KMS-11 (cell line): ENCODE measurements at regions not wholly inside any gene's neighbourhood (a gene's known extent, or its start where the extent isn't known, plus 50 kb on each side); places are given as distances from the start of the nearest gene placed in this dataset.
A peak's percentile ranks its signal among the peaks of the same experiment; 100 is the strongest.

ENCODE experiments used
- H2AFZ ChIP-seq: fragments of 200-600 bp; sonication (generic); 2 replicates; pipeline ENCODE4 v1.6.1; 2016; ENCODE audit warnings: antibody characterized with exemption, mixed run types, low read depth
- H3K27ac ChIP-seq: fragments of 200-600 bp; sonication (generic); 2 replicates; pipeline ENCODE4 v1.6.1; 2016; ENCODE audit warnings: mild to moderate bottlenecking, mixed run types
- H3K27me3 ChIP-seq: fragments of 200-600 bp; sonication (generic); 2 replicates; pipeline ENCODE4 v1.6.1; 2017; ENCODE audit warnings: mild to moderate bottlenecking, low read depth, mixed run types, moderate library complexity; ENCODE audit not compliant: insufficient read depth
- H3K36me3 ChIP-seq: fragments of 200-600 bp; sonication (generic); 2 replicates; pipeline ENCODE4 v1.6.1; 2017; ENCODE audit warnings: mild to moderate bottlenecking, mixed run types; ENCODE audit not compliant: insufficient read depth
- H3K4me1 ChIP-seq: fragments of 200-600 bp; sonication (generic); 2 replicates; pipeline ENCODE4 v1.6.1; 2016; ENCODE audit warnings: mild to moderate bottlenecking, low read depth, mixed run types; ENCODE audit not compliant: poor library complexity, severe bottlenecking
- H3K4me2 ChIP-seq: fragments of 200-600 bp; sonication (generic); 2 replicates; pipeline ENCODE4 v1.7.0; 2016; ENCODE audit warnings: mild to moderate bottlenecking, mixed run types
- H3K4me3 ChIP-seq: fragments of 200-600 bp; sonication (generic); IDR thresholded peaks from 2 replicates; pipeline ENCODE4 v1.6.1; 2017; ENCODE audit warnings: low read depth, low read length, mixed read lengths; ENCODE audit not compliant: insufficient read depth
- H3K79me2 ChIP-seq: fragments of 200-600 bp; sonication (generic); 2 replicates; pipeline ENCODE4 v1.6.1; 2016; ENCODE audit warnings: low read depth, mixed run types; ENCODE audit not compliant: insufficient read depth
- H3K9ac ChIP-seq: fragments of 200-600 bp; sonication (generic); 2 replicates; pipeline ENCODE4 v1.6.1; 2016; ENCODE audit warnings: mild to moderate bottlenecking, mixed run types
- H4K20me1 ChIP-seq: fragments of 200-600 bp; sonication (generic); 2 replicates; pipeline ENCODE4 v1.6.1; 2016; ENCODE audit warnings: mild to moderate bottlenecking, mixed run types; ENCODE audit not compliant: insufficient read depth
- CTCF ChIP-seq: fragments of 200-600 bp; sonication (generic); conservative IDR thresholded peaks from 2 replicates; pipeline ENCODE4 v1.6.1; 2017; ENCODE audit warnings: low read depth, mild to moderate bottlenecking, antibody characterized with exemption, low read length, moderate library complexity, mixed read lengths

- no peaks in the 10 kb centered on the region for H3K36me3 ChIP-seq
- no peak overlapping the region for H3K9ac ChIP-seq
- H4K20me1 ChIP-seq, result no peaks in the 10 kb centered on the region
- no peak overlapping the region for H3K4me3 ChIP-seq
- no peaks in the 10 kb centered on the region for H3K27me3 ChIP-seq
- H3K4me1 ChIP-seq, result no peaks in the 10 kb centered on the region
- no peaks in the 10 kb centered on the region for H3K79me2 ChIP-seq
- H3K4me2 ChIP-seq, result no peak overlapping the region
- no peak for TF ChIP-seq CTCF
- no peak overlapping the region for H2AFZ ChIP-seq
- no peak overlapping the region for H3K27ac ChIP-seq
These were observed 484.5 kb upstream of the DAB1 start for GRCh38 chr1:57908147-57908890.

- no peak for TF ChIP-seq CTCF
- Histone ChIP-seq H3K4me1 (peaks cover 19% of the 10 kb centered on the region), H3K27me3 (no peaks in the 10 kb centered on the region), H3K36me3 (no peaks in the 10 kb centered on the region), H4K20me1 (no peaks in the 10 kb centered on the region), H2AFZ (no peak overlapping the region), H3K9ac (no peak overlapping the region), H3K4me3 (no peak overlapping the region), H3K27ac (peak overlapping the region; percentile 32; the same call in 1 of the 2 replicates), H3K79me2 (no peaks in the 10 kb centered on the region), H3K4me2 (peak overlapping the region; percentile 36; the same call in 1 of the 2 replicates)
These were observed 477.5 kb upstream of the DAB1 start for GRCh38 chr1:57901208-57901919.

GRCh38 chr1:57898531-57898930 is 474.7 kb upstream of the DAB1 start:
- Histone ChIP-seq H3K27me3 (no peaks in the 10 kb centered on the region), H3K9ac (no peak overlapping the region), H3K4me1 (peaks cover 19% of the 10 kb centered on the region), H3K27ac (no peak overlapping the region), H3K36me3 (no peaks in the 10 kb centered on the region), H3K4me3 (no peak overlapping the region), H3K4me2 (no peak overlapping the region), H4K20me1 (no peaks in the 10 kb centered on the region), H2AFZ (no peak overlapping the region), H3K79me2 (no peaks in the 10 kb centered on the region)
- no peak for TF ChIP-seq CTCF

GRCh38 chr1:57897581-57897980 is 473.7 kb upstream of the DAB1 start:
- no peak overlapping the region for H2AFZ ChIP-seq
- H3K36me3 ChIP-seq, result no peaks in the 10 kb centered on the region
- TF ChIP-seq CTCF, result no peak
- H3K4me1 ChIP-seq, result peaks cover 19% of the 10 kb centered on the region
- no peak overlapping the region for H3K4me2 ChIP-seq
- no peaks in the 10 kb centered on the region for H3K27me3 ChIP-seq
- no peaks in the 10 kb centered on the region for H3K79me2 ChIP-seq
- H3K4me3 ChIP-seq, result no peak overlapping the region
- H3K9ac ChIP-seq, result no peak overlapping the region
- no peak overlapping the region for H3K27ac ChIP-seq
- no peaks in the 10 kb centered on the region for H4K20me1 ChIP-seq
